ENCODE measurements at regions not wholly inside any gene's neighbourhood (a gene's known extent, or its start where the extent isn't known, plus 50 kb on each side); places are given as distances from the start of the nearest gene placed in this dataset.

DNA sequence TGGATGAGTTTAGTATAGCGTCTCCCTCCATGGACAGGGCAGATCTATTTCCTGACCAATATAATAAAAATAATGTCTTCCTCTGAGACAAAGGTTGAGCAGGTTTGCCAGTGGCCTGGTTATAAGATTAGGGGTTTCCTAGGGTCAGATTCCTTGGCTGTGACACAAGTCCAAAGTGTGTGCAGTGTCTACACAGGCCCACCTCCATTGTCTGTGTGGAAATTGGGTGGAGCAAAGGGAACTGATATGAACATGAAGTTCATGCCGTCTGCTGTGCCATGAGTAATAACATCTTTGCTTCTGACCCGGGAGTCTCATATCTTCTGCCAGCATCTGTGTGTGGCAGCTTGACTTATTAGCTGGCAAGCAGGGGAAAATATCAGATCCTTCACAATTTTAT, 187.7 kb upstream of the BOD1L1 start:
- TF ChIP-seq, protein P1, sequence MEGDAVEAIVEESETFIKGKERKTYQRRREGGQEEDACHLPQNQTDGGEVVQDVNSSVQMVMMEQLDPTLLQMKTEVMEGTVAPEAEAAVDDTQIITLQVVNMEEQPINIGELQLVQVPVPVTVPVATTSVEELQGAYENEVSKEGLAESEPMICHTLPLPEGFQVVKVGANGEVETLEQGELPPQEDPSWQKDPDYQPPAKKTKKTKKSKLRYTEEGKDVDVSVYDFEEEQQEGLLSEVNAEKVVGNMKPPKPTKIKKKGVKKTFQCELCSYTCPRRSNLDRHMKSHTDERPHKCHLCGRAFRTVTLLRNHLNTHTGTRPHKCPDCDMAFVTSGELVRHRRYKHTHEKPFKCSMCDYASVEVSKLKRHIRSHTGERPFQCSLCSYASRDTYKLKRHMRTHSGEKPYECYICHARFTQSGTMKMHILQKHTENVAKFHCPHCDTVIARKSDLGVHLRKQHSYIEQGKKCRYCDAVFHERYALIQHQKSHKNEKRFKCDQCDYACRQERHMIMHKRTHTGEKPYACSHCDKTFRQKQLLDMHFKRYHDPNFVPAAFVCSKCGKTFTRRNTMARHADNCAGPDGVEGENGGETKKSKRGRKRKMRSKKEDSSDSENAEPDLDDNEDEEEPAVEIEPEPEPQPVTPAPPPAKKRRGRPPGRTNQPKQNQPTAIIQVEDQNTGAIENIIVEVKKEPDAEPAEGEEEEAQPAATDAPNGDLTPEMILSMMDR (IDR thresholded peaks at IDR 0.05; ENCODE audit: low read depth, low read length, poor library complexity, severe bottlenecking) = no peak
- TF ChIP-seq EZH2phosphoT487 (IDR thresholded peaks at IDR 0.05; ENCODE audit: borderline replicate concordance, low read length) = no peak

All from DOHH2 (cell line).